GM12878 (cell line): ENCODE measurements at regions not wholly inside any gene's neighbourhood (a gene's known extent, or its start where the extent isn't known, plus 50 kb on each side); places are given as distances from the start of the nearest gene placed in this dataset.

Experiments used
- ATAC-seq: fragments of 200-7000 bp; cut with Tn5 transposase; 3 replicates; pipeline ENCODE4 v1.9.1; 2020; ENCODE audit warnings: mild to moderate bottlenecking, moderate library complexity
- BruUV-seq: library from RNA; stranded (reverse); fragments of 400-500 nt; replicated peaks from 2 replicates; lab custom pipeline; 2021; lab: Mats Ljungman, UMichigan
- CTCF ChIA-PET: fragments of 300-600 bp; sonication (Branson Sonifier 250); formaldehyde crosslinking; extraction: SDS; loops from one replicate; lab custom pipeline; 2021; ENCODE audit warnings: inconsistent platforms; lab: Yijun Ruan, JAX
- POLR2A ChIA-PET: fragments of 350-600 bp; formaldehyde crosslinking; extraction: SDS; loops from one replicate; lab custom pipeline; 2021; ENCODE audit warnings: inconsistent platforms; lab: Charles Lee
- RAD21 ChIA-PET: fragments of 300-600 bp; sonication (Branson Sonifier 250); formaldehyde crosslinking; loops from one replicate; lab custom pipeline; 2023; ENCODE audit warnings: antibody characterized with exemption; ENCODE audit not compliant: unreplicated experiment; lab: Charles Lee
- SMC1A ChIA-PET: fragments of 300-600 bp; sonication (Branson Sonifier 250); formaldehyde crosslinking; loops from one replicate; lab custom pipeline; 2023; ENCODE audit not compliant: unreplicated experiment, uncharacterized antibody; lab: Charles Lee
- DNase-seq: peaks from one replicate; pipeline ENCODE4 v3.0.0-alpha.2; 2011; ENCODE audit warnings: low read depth, low spot score
- FAIRE-seq: peaks from 3 replicates; lab custom pipeline; 2011; peaks lifted over from hg19 to GRCh38; lab: Jason Lieb, UNC
- H2AFZ ChIP-seq: 2 replicates; pipeline ENCODE4 v1.6.0; 2011; ENCODE audit warnings: low read depth, low read length, control low read depth; ENCODE audit not compliant: control insufficient read depth
- H3K27ac ChIP-seq: 2 replicates; pipeline ENCODE4 v1.5.1; 2011; ENCODE audit warnings: control low read depth; ENCODE audit not compliant: control insufficient read depth, insufficient read depth
- H3K27me3 ChIP-seq, 2 experiments: replicated peaks in 1 of 2; 2 replicates each; pipeline versions ENCODE4 v1.6.0 to v1.6.1; 2011; ENCODE audit warnings: low read length in 1 of 2; ENCODE audit not compliant: control insufficient read depth in 2 of 2, insufficient read depth in 2 of 2
- H3K36me3 ChIP-seq, 2 experiments: 2 replicates each; pipeline ENCODE4 v1.5.1; 2011; ENCODE audit warnings: low read length in 1 of 2; ENCODE audit not compliant: control insufficient read depth in 2 of 2, insufficient read depth in 2 of 2
- H3K4me1 ChIP-seq: 2 replicates; pipeline ENCODE4 v1.6.1; 2011; ENCODE audit warnings: mild to moderate bottlenecking, low read length, moderate library complexity, mixed read lengths; ENCODE audit not compliant: control insufficient read depth, insufficient read depth
- H3K4me2 ChIP-seq: 2 replicates; pipeline ENCODE4 v1.6.0; 2011; ENCODE audit warnings: control low read depth; ENCODE audit not compliant: control insufficient read depth, insufficient read depth
- H3K4me3 ChIP-seq: fragments of 200-600 bp; sonication (generic); 2 replicates; pipeline ENCODE4 v1.5.1; 2016
- H3K79me2 ChIP-seq: 2 replicates; pipeline ENCODE4 v1.6.0; 2011; ENCODE audit warnings: low read length; ENCODE audit not compliant: control insufficient read depth, insufficient read depth
- H3K9ac ChIP-seq: 2 replicates; pipeline ENCODE4 v1.8.0; 2011; ENCODE audit warnings: low read length, control low read depth, mixed read lengths; ENCODE audit not compliant: control insufficient read depth, insufficient read depth
- H3K9me3 ChIP-seq: replicated peaks from 3 replicates; pipeline ENCODE4 v1.5.1; 2011; ENCODE audit warnings: mild to moderate bottlenecking, low read length; ENCODE audit not compliant: control insufficient read depth, insufficient read depth
- H4K20me1 ChIP-seq: 2 replicates; pipeline ENCODE4 v1.6.0; 2011; ENCODE audit not compliant: control insufficient read depth, insufficient read depth
- ATF7 ChIP-seq: fragments of 450-650 bp; IDR thresholded peaks from 2 replicates; pipeline ENCODE4 v1.6.1; 2016; ENCODE audit warnings: low read depth, mild to moderate bottlenecking
- BCL3 ChIP-seq: IDR thresholded peaks from 2 replicates; pipeline ENCODE4 v1.6.1; 2011; ENCODE audit warnings: borderline replicate concordance, low read depth, mild to moderate bottlenecking, moderate library complexity, low read length; ENCODE audit not compliant: insufficient read depth, poor library complexity, severe bottlenecking
- MTA3 ChIP-seq: IDR thresholded peaks from 2 replicates; pipeline ENCODE4 v1.6.1; 2012; ENCODE audit warnings: low read length, inconsistent platforms, borderline replicate concordance
- NR2C2 ChIP-seq: IDR thresholded peaks from 2 replicates; pipeline ENCODE4 v1.6.1; 2011; ENCODE audit warnings: borderline replicate concordance, low read depth; ENCODE audit not compliant: control insufficient read depth, insufficient read length
- RAD21 ChIP-seq: IDR thresholded peaks from 2 replicates; pipeline ENCODE4 v1.6.1; 2011; ENCODE audit warnings: mild to moderate bottlenecking, low read depth, low read length, moderate library complexity; ENCODE audit not compliant: insufficient read depth
- RFX5 ChIP-seq: IDR thresholded peaks from 2 replicates; pipeline ENCODE4 v1.6.1; 2011; ENCODE audit warnings: low read depth, low read length, improper control_type of control experiment
- SP1 ChIP-seq: IDR thresholded peaks from one replicate; pipeline ENCODE4 v1.6.1; 2011; ENCODE audit warnings: low read depth, low read length
- YY1 ChIP-seq: IDR thresholded peaks from 2 replicates; pipeline ENCODE4 v1.6.1; 2011; ENCODE audit warnings: low read depth, mild to moderate bottlenecking, low read length
- WGBS: methylation state at CpG from one replicate; pipeline ENCODE4 v1.1.6; 2016; ENCODE audit warnings: low lambda C conversion rate; ENCODE audit not compliant: insufficient replicate concordance, insufficient coverage; ENCODE audit errors: missing lambda C conversion rate; 5-methylcytosine and 5-hydroxymethylcytosine counted together
- in situ Hi-C: fragments of 300-500 bp; cut with MboI; formaldehyde crosslinking; loops from 9 replicates; pipeline ENCODE4 v1.14.3; 2018; ENCODE audit warnings: mixed read lengths
- intact Hi-C: fragments of 100-400 bp; cut with micrococcal nuclease; formaldehyde crosslinking; loops from one replicate; pipeline ENCODE4 v1.14.2; 2022; ENCODE audit not compliant: unreplicated experiment
- TF ChIP-seq, protein P1 (sequence below): fragments of 450-650 bp; IDR thresholded peaks from 2 replicates; pipeline ENCODE4 v1.6.1; 2017; ENCODE audit warnings: mild to moderate bottlenecking, low read depth, inconsistent platforms; ENCODE audit not compliant: poor library complexity, severe bottlenecking
- TF ChIP-seq, protein P2 (sequence below): fragments of 450-650 bp; IDR thresholded peaks from 2 replicates; pipeline ENCODE4 v1.6.1; 2017; ENCODE audit warnings: antibody characterized with exemption, mild to moderate bottlenecking, moderate library complexity
- TF ChIP-seq, protein P3 (sequence below): fragments of 450-650 bp; conservative IDR thresholded peaks from 2 replicates; pipeline ENCODE4 v1.6.1; 2017; ENCODE audit warnings: mild to moderate bottlenecking, moderate library complexity

DNA sequence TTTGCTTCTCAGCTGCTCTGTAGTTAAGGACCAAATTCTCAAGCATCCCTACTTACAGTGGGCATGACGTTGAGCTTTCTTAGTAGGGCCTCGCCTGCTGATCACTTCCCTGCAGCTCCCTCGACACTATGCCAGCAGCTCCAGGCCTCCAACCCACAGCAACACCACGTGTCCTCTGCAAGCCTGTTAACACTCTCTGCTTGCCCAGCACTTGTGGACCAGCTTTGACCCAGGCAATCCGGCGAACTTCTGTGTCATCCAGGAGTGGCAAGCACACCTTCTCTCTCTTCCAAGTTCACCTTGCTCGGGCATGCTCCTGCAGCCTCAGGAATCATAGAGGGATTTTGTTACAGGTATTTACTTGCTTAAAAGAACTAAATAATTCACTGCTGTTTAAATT is 138.6 kb upstream of the FHL2 start:
- Histone ChIP-seq H3K27me3 (peaks cover 0 to 2% of the 10 kb centered on the region in 2 experiments; a peak in 2 of 4 replicates), H4K20me1 (no peaks in the 10 kb centered on the region), H3K79me2 (no peaks in the 10 kb centered on the region), H3K9ac (no peak overlapping the region), H3K4me3 (no peak overlapping the region), H3K9me3 (no peaks in the 10 kb centered on the region), H3K4me1 (no peaks in the 10 kb centered on the region), H3K4me2 (no peak overlapping the region), H2AFZ (no peak overlapping the region), H3K36me3 (no peaks in the 10 kb centered on the region), H3K27ac (no peak overlapping the region)
- DNase-seq (no peak), ATAC-seq (no peak), FAIRE-seq (no peak)
- ChIA-PET CTCF (interaction anchor here (0.8 to 1.2 kb wide), 2 partner anchors 16 to 301 kb away, joined by 3 read pairs; no protein-coding TSS in a partner anchor), POLR2A (no interaction called here), RAD21 (no interaction called here), SMC1A (no interaction called here)
- BruUV-seq = no TSS peak
- in situ Hi-C loops (no loop called here), intact Hi-C loops (no loop called here)
- TF ChIP-seq RFX5 (no peak), YY1 (no peak), NR2C2 (no peak), ATF7 (no peak), RAD21 (no peak), BCL3 (no peak), MTA3 (no peak), SP1 (no peak)
- TF ChIP-seq, protein P1, sequence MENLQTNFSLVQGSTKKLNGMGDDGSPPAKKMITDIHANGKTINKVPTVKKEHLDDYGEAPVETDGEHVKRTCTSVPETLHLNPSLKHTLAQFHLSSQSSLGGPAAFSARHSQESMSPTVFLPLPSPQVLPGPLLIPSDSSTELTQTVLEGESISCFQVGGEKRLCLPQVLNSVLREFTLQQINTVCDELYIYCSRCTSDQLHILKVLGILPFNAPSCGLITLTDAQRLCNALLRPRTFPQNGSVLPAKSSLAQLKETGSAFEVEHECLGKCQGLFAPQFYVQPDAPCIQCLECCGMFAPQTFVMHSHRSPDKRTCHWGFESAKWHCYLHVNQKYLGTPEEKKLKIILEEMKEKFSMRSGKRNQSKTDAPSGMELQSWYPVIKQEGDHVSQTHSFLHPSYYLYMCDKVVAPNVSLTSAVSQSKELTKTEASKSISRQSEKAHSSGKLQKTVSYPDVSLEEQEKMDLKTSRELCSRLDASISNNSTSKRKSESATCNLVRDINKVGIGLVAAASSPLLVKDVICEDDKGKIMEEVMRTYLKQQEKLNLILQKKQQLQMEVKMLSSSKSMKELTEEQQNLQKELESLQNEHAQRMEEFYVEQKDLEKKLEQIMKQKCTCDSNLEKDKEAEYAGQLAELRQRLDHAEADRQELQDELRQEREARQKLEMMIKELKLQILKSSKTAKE = no peak
- TF ChIP-seq, protein P2, sequence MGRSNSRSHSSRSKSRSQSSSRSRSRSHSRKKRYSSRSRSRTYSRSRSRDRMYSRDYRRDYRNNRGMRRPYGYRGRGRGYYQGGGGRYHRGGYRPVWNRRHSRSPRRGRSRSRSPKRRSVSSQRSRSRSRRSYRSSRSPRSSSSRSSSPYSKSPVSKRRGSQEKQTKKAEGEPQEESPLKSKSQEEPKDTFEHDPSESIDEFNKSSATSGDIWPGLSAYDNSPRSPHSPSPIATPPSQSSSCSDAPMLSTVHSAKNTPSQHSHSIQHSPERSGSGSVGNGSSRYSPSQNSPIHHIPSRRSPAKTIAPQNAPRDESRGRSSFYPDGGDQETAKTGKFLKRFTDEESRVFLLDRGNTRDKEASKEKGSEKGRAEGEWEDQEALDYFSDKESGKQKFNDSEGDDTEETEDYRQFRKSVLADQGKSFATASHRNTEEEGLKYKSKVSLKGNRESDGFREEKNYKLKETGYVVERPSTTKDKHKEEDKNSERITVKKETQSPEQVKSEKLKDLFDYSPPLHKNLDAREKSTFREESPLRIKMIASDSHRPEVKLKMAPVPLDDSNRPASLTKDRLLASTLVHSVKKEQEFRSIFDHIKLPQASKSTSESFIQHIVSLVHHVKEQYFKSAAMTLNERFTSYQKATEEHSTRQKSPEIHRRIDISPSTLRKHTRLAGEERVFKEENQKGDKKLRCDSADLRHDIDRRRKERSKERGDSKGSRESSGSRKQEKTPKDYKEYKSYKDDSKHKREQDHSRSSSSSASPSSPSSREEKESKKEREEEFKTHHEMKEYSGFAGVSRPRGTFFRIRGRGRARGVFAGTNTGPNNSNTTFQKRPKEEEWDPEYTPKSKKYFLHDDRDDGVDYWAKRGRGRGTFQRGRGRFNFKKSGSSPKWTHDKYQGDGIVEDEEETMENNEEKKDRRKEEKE = no peak
- TF ChIP-seq, protein P3, sequence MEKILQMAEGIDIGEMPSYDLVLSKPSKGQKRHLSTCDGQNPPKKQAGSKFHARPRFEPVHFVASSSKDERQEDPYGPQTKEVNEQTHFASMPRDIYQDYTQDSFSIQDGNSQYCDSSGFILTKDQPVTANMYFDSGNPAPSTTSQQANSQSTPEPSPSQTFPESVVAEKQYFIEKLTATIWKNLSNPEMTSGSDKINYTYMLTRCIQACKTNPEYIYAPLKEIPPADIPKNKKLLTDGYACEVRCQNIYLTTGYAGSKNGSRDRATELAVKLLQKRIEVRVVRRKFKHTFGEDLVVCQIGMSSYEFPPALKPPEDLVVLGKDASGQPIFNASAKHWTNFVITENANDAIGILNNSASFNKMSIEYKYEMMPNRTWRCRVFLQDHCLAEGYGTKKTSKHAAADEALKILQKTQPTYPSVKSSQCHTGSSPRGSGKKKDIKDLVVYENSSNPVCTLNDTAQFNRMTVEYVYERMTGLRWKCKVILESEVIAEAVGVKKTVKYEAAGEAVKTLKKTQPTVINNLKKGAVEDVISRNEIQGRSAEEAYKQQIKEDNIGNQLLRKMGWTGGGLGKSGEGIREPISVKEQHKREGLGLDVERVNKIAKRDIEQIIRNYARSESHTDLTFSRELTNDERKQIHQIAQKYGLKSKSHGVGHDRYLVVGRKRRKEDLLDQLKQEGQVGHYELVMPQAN = no peak
- 29% methylated on average over 7 of the region's 7 CpGs for WGBS
